ENCODE measurements at regions not wholly inside any gene's neighbourhood (a gene's known extent, or its start where the extent isn't known, plus 50 kb on each side); places are given as distances from the start of the nearest gene placed in this dataset.

DNA sequence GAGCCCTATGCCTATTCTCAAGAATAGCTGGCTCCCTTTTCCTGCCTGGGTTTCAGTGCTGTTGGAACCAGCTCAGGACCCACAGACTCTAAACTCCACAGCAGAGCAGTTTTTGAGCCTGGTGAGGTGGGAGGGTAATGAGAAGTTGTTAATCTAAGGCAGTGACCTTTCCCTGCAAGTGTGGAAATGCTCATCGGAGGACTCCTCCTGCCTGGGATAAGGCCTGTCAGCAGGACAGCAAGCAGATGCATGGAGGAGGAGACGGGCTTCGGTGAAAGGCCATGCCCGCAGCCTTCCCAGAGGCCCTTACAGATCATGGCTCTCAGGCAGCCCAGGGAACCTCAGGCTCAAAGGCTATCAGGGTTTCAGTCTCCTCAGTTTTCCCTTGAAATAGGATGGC is 70.0 kb upstream of the SHISA3 start (continued):
- TF ChIP-seq, protein P1, sequence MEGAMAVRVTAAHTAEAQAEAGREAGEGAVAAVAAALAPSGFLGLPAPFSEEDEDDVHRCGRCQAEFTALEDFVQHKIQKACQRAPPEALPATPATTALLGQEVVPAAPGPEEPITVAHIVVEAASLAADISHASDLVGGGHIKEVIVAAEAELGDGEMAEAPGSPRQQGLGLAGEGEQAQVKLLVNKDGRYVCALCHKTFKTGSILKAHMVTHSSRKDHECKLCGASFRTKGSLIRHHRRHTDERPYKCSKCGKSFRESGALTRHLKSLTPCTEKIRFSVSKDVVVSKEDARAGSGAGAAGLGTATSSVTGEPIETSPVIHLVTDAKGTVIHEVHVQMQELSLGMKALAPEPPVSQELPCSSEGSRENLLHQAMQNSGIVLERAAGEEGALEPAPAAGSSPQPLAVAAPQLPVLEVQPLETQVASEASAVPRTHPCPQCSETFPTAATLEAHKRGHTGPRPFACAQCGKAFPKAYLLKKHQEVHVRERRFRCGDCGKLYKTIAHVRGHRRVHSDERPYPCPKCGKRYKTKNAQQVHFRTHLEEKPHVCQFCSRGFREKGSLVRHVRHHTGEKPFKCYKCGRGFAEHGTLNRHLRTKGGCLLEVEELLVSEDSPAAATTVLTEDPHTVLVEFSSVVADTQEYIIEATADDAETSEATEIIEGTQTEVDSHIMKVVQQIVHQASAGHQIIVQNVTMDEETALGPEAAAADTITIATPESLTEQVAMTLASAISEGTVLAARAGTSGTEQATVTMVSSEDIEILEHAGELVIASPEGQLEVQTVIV (IDR thresholded peaks at IDR 0.05; ENCODE audit: borderline replicate concordance, partially characterized antibody): no peak
- no peak for TF ChIP-seq SUPT20H (IDR thresholded peaks at IDR 0.05; ENCODE audit: borderline replicate concordance, control insufficient read depth, low read depth, low read length)
- no peak for TF ChIP-seq ZNF622 (IDR thresholded peaks at IDR 0.05)

DNA sequence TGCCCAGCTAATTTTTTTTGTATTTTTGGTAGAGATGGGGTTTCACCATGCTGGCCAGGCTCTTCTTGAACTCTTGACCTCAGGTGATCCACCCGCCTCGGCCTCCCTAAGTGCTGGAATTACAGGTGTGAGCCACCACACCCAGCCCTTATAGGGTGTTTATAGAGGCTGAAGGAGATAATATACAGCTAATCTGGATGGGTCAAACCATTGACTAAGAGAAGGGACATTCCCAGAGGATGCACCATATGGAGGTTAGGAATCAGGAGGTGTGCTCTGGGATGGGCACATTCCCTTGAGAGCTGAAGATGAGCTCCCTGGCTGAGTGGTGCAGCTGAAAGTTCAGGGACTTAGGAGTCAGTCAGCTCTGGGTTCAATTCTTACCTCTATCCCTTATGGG is 68.3 kb upstream of the SHISA3 start:
- Histone ChIP-seq H3K4me2 (ENCODE audit: control insufficient read depth, insufficient read depth) (no peak overlapping the region), H4K20me1 (ENCODE audit: control insufficient read depth, insufficient read depth) (no peaks in the 10 kb centered on the region), H3K9ac (ENCODE audit: control insufficient read depth, insufficient read depth, low read length) (no peak overlapping the region), H3K4me1 (ENCODE audit: control insufficient read depth, insufficient read depth, low read length) (peaks cover 12% of the 10 kb centered on the region; the same call in 1 of the 2 replicates), H3K9me3 (replicated peaks; ENCODE audit: control insufficient read depth, insufficient read depth, low read length) (no peaks in the 10 kb centered on the region; the same call in 2 of the 3 replicates), H3K27me3 (replicated peaks in 1 of 2; ENCODE audit: control insufficient read depth in 2 of 2, insufficient read depth in 2 of 2, low read length in 1 of 2) (no peaks in the 10 kb centered on the region), H3K27ac (ENCODE audit: control insufficient read depth, insufficient read depth) (no peak overlapping the region), H3K79me2 (ENCODE audit: control insufficient read depth, insufficient read depth, low read length) (no peaks in the 10 kb centered on the region), H3K36me3 (ENCODE audit: control insufficient read depth in 2 of 2, insufficient read depth in 2 of 2, low read length in 1 of 2) (no peaks in the 10 kb centered on the region), H2AFZ (ENCODE audit: control insufficient read depth, low read depth, low read length) (no peak overlapping the region), H3K4me3 (no peak overlapping the region)
- DNase-seq (ENCODE audit: low read depth, low spot score): no peak
- BruUV-seq (replicated peaks): no TSS peak
- 27% methylated on average over 2 of the region's 2 CpGs for WGBS (ENCODE audit: insufficient coverage, insufficient replicate concordance, low lambda C conversion rate, missing lambda C conversion rate)
- no peak for TF ChIP-seq FOS (IDR thresholded peaks at IDR 0.05; ENCODE audit: borderline replicate concordance, extremely low read depth, insufficient read length)
- TF ChIP-seq, protein P2, sequence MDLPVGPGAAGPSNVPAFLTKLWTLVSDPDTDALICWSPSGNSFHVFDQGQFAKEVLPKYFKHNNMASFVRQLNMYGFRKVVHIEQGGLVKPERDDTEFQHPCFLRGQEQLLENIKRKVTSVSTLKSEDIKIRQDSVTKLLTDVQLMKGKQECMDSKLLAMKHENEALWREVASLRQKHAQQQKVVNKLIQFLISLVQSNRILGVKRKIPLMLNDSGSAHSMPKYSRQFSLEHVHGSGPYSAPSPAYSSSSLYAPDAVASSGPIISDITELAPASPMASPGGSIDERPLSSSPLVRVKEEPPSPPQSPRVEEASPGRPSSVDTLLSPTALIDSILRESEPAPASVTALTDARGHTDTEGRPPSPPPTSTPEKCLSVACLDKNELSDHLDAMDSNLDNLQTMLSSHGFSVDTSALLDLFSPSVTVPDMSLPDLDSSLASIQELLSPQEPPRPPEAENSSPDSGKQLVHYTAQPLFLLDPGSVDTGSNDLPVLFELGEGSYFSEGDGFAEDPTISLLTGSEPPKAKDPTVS (IDR thresholded peaks at IDR 0.05; ENCODE audit: low read depth, low read length): no peak
- no peak for TF ChIP-seq CBX3 (IDR thresholded peaks at IDR 0.05; ENCODE audit: borderline replicate concordance, low read depth)
- TF ChIP-seq FOXK2 (IDR thresholded peaks at IDR 0.05): no peak
- TF ChIP-seq, protein P3, sequence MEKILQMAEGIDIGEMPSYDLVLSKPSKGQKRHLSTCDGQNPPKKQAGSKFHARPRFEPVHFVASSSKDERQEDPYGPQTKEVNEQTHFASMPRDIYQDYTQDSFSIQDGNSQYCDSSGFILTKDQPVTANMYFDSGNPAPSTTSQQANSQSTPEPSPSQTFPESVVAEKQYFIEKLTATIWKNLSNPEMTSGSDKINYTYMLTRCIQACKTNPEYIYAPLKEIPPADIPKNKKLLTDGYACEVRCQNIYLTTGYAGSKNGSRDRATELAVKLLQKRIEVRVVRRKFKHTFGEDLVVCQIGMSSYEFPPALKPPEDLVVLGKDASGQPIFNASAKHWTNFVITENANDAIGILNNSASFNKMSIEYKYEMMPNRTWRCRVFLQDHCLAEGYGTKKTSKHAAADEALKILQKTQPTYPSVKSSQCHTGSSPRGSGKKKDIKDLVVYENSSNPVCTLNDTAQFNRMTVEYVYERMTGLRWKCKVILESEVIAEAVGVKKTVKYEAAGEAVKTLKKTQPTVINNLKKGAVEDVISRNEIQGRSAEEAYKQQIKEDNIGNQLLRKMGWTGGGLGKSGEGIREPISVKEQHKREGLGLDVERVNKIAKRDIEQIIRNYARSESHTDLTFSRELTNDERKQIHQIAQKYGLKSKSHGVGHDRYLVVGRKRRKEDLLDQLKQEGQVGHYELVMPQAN (conservative IDR thresholded peaks at IDR 0.05): no peak
- no peak for TF ChIP-seq NFYB (IDR thresholded peaks at IDR 0.05; ENCODE audit: insufficient read depth, low read depth, low read length)
- SMC1A ChIA-PET (ENCODE audit: uncharacterized antibody, unreplicated experiment): interaction anchor here (0.6 to 2.0 kb wide), 3 partner anchors 11 to 372 kb away, joined by 3 to 7 read pairs (median 4); no protein-coding TSS in a partner anchor
- RAD21 ChIA-PET (ENCODE audit: unreplicated experiment): no interaction called here
- in situ Hi-C loops (cut with MboI) (no loop called here), intact Hi-C loops (cut with micrococcal nuclease; ENCODE audit: unreplicated experiment) (no loop called here)
- POLR2A ChIA-PET: no interaction called here
- CTCF ChIA-PET: interaction anchor here (1.2 to 1.9 kb wide), 2 partner anchors 9 to 49 kb away, joined by 5 read pairs; no protein-coding TSS in a partner anchor
- no peak for ATAC-seq
- FAIRE-seq: no peak
